ENCODE measurements at regions not wholly inside any gene's neighbourhood (a gene's known extent, or its start where the extent isn't known, plus 50 kb on each side); places are given as distances from the start of the nearest gene placed in this dataset.

DNA sequence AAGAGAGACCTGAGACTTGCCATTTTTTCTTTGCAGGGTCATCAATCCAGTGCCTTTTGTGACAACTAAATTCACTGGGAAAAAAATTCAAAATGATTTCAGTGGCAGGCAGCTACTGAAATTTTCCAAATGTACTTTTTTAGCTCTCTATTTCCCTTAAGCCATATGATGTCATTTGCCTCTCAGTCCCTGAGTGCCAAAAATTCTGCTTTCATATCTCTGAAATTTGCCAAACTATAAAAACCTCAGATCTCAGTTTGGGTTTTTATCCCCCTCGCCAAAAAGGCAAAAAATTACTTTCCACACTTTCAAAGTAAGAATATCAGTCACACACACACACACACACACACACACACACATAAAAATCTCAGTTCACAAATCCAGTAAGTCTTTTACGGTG lies 651.3 kb upstream of the ARID1B start:
- Mint-ChIP-seq H3K36me3 (no peaks in the 10 kb centered on the region), H3K9me3 (no peaks in the 10 kb centered on the region), H3K4me1 (no peaks in the 10 kb centered on the region), H3K27ac (no peak overlapping the region), H3K27me3 (no peaks in the 10 kb centered on the region), H3K4me3 (no peak overlapping the region)
- POLR2A ChIA-PET, result no interaction called here
- ATAC-seq (ENCODE audit: low read depth) (no peak), DNase-seq (no peak)

- no peaks in the 10 kb centered on the region for H3K36me3 Mint-ChIP-seq
- H3K4me1 Mint-ChIP-seq, result no peaks in the 10 kb centered on the region
- H3K27me3 Mint-ChIP-seq, result no peaks in the 10 kb centered on the region
- no peak overlapping the region for H3K4me3 Mint-ChIP-seq
- no peak overlapping the region for H3K27ac Mint-ChIP-seq
- ATAC-seq (ENCODE audit: low read depth) (no peak), DNase-seq (no peak)
- POLR2A ChIA-PET, result no interaction called here
- no peaks in the 10 kb centered on the region for H3K9me3 Mint-ChIP-seq
Measured at GRCh38 chr6:156123731-156124130, 653.4 kb upstream of the ARID1B start.

DNA sequence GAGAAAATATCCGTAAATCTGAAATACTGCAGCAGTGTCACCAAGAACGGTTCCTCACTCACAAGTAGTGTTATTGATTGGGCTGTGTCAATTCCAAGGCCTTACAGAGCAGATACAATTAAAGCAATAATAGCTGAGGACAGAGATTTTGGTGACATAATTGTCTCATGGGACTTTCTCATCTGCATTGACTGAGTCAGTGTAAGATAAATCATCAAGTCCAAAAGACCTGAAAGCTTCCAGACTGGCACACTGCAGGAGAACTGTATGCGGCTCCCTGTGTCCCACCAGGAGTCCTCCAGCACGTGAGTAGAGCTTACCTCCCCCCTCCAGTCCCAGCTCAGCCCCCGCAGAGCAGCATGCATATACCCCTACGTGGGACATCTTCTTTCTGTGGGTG lies 655.2 kb upstream of the ARID1B start:
- no peaks in the 10 kb centered on the region for H3K36me3 Mint-ChIP-seq
- POLR2A ChIA-PET, result no interaction called here
- H3K27me3 Mint-ChIP-seq, result no peaks in the 10 kb centered on the region
- H3K9me3 Mint-ChIP-seq, result no peaks in the 10 kb centered on the region
- ATAC-seq (ENCODE audit: low read depth), result no peak
- no peak overlapping the region for H3K4me3 Mint-ChIP-seq
- no peaks in the 10 kb centered on the region for H3K4me1 Mint-ChIP-seq
- no peak overlapping the region for H3K27ac Mint-ChIP-seq
- no peak for DNase-seq

DNA sequence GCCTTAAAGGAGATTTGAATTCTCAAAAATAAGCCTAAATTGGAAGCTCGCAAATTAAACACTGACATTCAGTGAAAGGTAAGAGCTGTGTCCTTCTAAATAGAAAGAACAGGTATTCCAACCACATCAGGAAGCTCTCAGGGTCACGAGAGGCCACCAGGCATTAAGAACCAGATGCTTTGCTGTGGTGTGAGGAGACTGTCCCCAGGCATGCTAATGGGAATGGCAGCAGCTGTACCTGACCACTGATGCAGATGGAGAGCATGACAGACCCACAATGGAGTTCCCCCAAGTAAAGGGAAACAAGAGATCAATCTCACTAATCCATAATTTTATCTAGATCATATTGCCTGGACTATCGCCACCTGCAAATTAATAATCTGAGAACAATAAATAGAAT lies 658.9 kb upstream of the NOX3 start:
- no peak for ATAC-seq (ENCODE audit: low read depth)
- H3K36me3 Mint-ChIP-seq, result no peaks in the 10 kb centered on the region
- H3K4me1 Mint-ChIP-seq, result no peaks in the 10 kb centered on the region
- POLR2A ChIA-PET, result no interaction called here
- H3K27ac Mint-ChIP-seq, result no peak overlapping the region
- H3K27me3 Mint-ChIP-seq, result peaks cover 4% of the 10 kb centered on the region
- DNase-seq, result no peak
- H3K9me3 Mint-ChIP-seq, result peaks cover 6% of the 10 kb centered on the region
- no peak overlapping the region for H3K4me3 Mint-ChIP-seq

DNA sequence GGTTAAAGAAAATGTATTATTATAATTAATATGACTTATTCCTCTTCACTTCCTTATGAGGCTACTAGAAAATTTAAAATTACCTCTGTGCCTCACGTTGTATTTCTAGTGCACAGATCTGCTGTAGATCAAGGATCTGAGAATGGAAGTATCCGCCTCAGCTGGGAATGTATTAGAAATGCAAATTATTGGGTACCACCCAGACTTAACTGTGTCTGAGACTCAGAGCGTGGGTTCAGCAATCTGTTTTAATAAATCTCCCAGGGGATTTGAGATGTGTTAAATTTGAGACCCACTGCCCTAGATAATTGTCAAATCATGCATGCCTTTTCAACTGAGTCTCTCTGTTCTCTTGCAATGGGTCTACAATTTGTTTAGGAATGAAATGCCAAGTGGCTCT lies 658.0 kb upstream of the NOX3 start:
- POLR2A ChIA-PET, result no interaction called here
- Mint-ChIP-seq H3K36me3 (no peaks in the 10 kb centered on the region), H3K4me3 (no peak overlapping the region), H3K27me3 (peaks cover 4% of the 10 kb centered on the region), H3K9me3 (peaks cover 6% of the 10 kb centered on the region), H3K27ac (no peak overlapping the region), H3K4me1 (no peaks in the 10 kb centered on the region)
- ATAC-seq (ENCODE audit: low read depth), result no peak
- DNase-seq, result no peak

DNA sequence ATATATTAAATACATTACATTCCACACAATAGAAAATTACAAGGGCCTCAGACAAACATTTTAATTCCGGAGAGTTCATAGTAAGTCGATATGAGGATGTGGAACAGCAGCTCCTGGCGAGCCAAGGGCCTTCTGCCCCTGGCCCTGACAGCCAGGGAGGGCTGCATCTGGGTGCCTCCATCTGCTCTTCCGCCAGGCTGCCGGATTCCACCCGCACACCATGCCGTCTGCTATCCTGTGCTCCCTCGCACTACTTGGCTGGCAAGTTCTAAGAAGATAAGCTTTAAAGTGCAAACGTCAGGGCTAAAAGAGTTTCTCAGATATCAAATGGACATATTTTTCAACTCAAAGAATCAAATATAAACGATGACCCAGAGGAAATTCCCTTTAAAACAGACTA lies 656.3 kb upstream of the NOX3 start:
- POLR2A ChIA-PET, result no interaction called here
- no peak for ATAC-seq (ENCODE audit: low read depth)
- Mint-ChIP-seq H3K4me1 (no peaks in the 10 kb centered on the region), H3K9me3 (peaks cover 7% of the 10 kb centered on the region), H3K36me3 (no peaks in the 10 kb centered on the region), H3K27me3 (peaks cover 4% of the 10 kb centered on the region), H3K27ac (no peak overlapping the region), H3K4me3 (no peak overlapping the region)
- DNase-seq, result no peak

DNA sequence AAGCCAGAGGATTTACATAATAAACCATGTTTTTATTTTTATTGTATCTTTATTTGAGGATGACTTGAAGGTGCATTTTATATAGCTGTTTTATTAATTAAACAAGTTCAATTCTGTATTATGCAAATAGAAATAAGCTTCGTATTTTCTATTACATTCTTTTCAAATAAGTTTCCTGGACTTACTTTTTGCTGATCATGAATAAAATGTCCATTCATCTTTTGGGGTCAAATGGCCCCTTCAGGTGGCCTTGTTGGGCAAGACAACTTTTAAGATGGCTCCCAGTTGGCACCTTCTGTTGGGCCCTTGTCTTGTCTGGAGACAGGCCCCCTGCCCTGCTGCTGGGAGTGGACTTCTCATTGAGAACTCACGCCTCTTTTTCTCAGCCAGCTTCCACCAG lies 654.6 kb upstream of the NOX3 start:
- DNase-seq (no peak), ATAC-seq (ENCODE audit: low read depth) (no peak)
- Mint-ChIP-seq H3K36me3 (no peaks in the 10 kb centered on the region), H3K4me1 (no peaks in the 10 kb centered on the region), H3K4me3 (no peak overlapping the region), H3K27ac (no peak overlapping the region), H3K27me3 (no peaks in the 10 kb centered on the region), H3K9me3 (peaks cover 4% of the 10 kb centered on the region)
- POLR2A ChIA-PET, result no interaction called here

- DNase-seq, result no peak
- no peak overlapping the region for H3K27ac Mint-ChIP-seq
- H3K4me1 Mint-ChIP-seq, result no peaks in the 10 kb centered on the region
- POLR2A ChIA-PET, result no interaction called here
- peaks cover 4% of the 10 kb centered on the region for H3K9me3 Mint-ChIP-seq
- H3K27me3 Mint-ChIP-seq, result no peaks in the 10 kb centered on the region
- H3K4me3 Mint-ChIP-seq, result no peak overlapping the region
- no peaks in the 10 kb centered on the region for H3K36me3 Mint-ChIP-seq
- ATAC-seq (ENCODE audit: low read depth), result no peak
Measured at GRCh38 chr6:156109713-156110112, 654.1 kb upstream of the NOX3 start.

GRCh38 chr6:156107624-156108101 lies 652.0 kb upstream of the NOX3 start:
- H3K4me3 Mint-ChIP-seq, result no peak overlapping the region
- ATAC-seq (ENCODE audit: low read depth), result no peak
- POLR2A ChIA-PET, result no interaction called here
- H3K27ac Mint-ChIP-seq, result no peak overlapping the region
- peaks cover 5% of the 10 kb centered on the region for H3K9me3 Mint-ChIP-seq
- H3K36me3 Mint-ChIP-seq, result no peaks in the 10 kb centered on the region
- H3K27me3 Mint-ChIP-seq, result no peaks in the 10 kb centered on the region
- no peaks in the 10 kb centered on the region for H3K4me1 Mint-ChIP-seq
- DNase-seq, result no peak

- Mint-ChIP-seq H3K27me3 (peaks cover 2% of the 10 kb centered on the region), H3K27ac (no peak overlapping the region), H3K9me3 (peaks cover 9% of the 10 kb centered on the region), H3K36me3 (no peaks in the 10 kb centered on the region), H3K4me1 (no peaks in the 10 kb centered on the region), H3K4me3 (no peak overlapping the region)
- no peak for DNase-seq
- POLR2A ChIA-PET, result no interaction called here
- no peak for ATAC-seq (ENCODE audit: low read depth)
Measured at GRCh38 chr6:156102129-156102528, 646.5 kb upstream of the NOX3 start.

GRCh38 chr6:156098839-156099238 lies 643.2 kb upstream of the NOX3 start:
- no peaks in the 10 kb centered on the region for H3K4me1 Mint-ChIP-seq
- no peaks in the 10 kb centered on the region for H3K36me3 Mint-ChIP-seq
- H3K4me3 Mint-ChIP-seq, result no peak overlapping the region
- ATAC-seq (ENCODE audit: low read depth) (no peak), DNase-seq (no peak)
- no peak overlapping the region for H3K27ac Mint-ChIP-seq
- peaks cover 7% of the 10 kb centered on the region for H3K27me3 Mint-ChIP-seq
- peaks cover 8% of the 10 kb centered on the region for H3K9me3 Mint-ChIP-seq
- POLR2A ChIA-PET, result no interaction called here

DNA sequence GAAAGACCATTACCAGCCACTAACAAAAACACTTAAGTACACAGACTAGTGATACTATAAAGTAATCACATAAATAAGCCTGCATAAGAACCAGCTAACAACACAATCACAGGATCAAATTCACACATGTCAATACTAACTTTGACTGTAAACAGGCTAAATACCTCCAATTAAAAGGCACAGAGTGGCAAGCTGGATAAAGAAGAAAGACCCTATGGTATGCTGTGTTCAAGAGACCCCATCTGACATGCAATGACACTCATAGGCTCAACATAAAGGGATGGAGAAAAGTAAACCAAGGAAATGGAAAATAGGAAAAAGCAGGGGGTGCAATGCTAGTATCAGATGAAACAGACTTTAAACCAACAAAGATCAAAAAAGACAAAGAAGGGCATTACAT lies 631.8 kb upstream of the NOX3 start:
- ATAC-seq (ENCODE audit: low read depth), result no peak
- H3K4me1 Mint-ChIP-seq, result no peaks in the 10 kb centered on the region

GRCh38 chr6:156082012-156082411 lies 626.4 kb upstream of the NOX3 start:
- POLR2A ChIA-PET, result no interaction called here
- Mint-ChIP-seq H3K36me3 (no peaks in the 10 kb centered on the region), H3K4me3 (no peak overlapping the region), H3K9me3 (peaks cover 6% of the 10 kb centered on the region), H3K27ac (no peak overlapping the region), H3K27me3 (no peaks in the 10 kb centered on the region), H3K4me1 (no peaks in the 10 kb centered on the region)
- DNase-seq, result no peak
- no peak for ATAC-seq (ENCODE audit: low read depth)

More for the DNA sequence above, 631.8 kb upstream of the NOX3 start:
- H3K27ac Mint-ChIP-seq, result no peak overlapping the region
- peaks cover 2% of the 10 kb centered on the region for H3K27me3 Mint-ChIP-seq
- no peak overlapping the region for H3K4me3 Mint-ChIP-seq
- H3K9me3 Mint-ChIP-seq, result peaks cover 29% of the 10 kb centered on the region
- DNase-seq, result no peak
- peaks cover 4% of the 10 kb centered on the region for H3K36me3 Mint-ChIP-seq
- POLR2A ChIA-PET, result no interaction called here

DNA sequence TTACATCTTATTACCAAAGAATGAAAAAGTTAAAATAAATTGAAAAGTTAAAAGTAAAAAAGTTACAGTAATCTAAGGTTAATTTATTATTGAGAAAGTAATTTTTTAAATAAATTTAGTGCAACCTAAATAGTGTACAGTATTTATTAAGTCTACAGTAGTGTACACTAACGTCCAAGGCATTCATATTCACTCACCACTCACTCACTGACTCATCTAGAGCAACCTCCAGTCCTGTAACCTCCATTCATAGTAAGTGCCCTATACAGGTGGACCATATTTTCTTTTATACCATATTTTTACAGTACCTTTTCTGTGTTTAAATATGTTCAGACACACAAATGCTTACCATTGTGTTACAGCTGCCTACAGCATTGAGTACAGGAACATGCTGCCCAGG lies 624.7 kb upstream of the NOX3 start:
- no peaks in the 10 kb centered on the region for H3K9me3 Mint-ChIP-seq
- ATAC-seq (ENCODE audit: low read depth), result no peak
- H3K36me3 Mint-ChIP-seq, result no peaks in the 10 kb centered on the region
- no peak overlapping the region for H3K27ac Mint-ChIP-seq
- H3K4me3 Mint-ChIP-seq, result no peak overlapping the region
- H3K4me1 Mint-ChIP-seq, result no peaks in the 10 kb centered on the region
- DNase-seq, result no peak
- no peaks in the 10 kb centered on the region for H3K27me3 Mint-ChIP-seq
- POLR2A ChIA-PET, result no interaction called here

- POLR2A ChIA-PET, result no interaction called here
- Mint-ChIP-seq H3K4me1 (peaks cover 2% of the 10 kb centered on the region), H3K36me3 (no peaks in the 10 kb centered on the region), H3K9me3 (no peaks in the 10 kb centered on the region), H3K27me3 (no peaks in the 10 kb centered on the region), H3K4me3 (no peak overlapping the region), H3K27ac (peak overlapping the region; percentile 18)
- ATAC-seq (ENCODE audit: low read depth) (no peak), DNase-seq (no peak)
Measured at GRCh38 chr6:156068881-156069280, 613.2 kb upstream of the NOX3 start.

Measured in activated naive CD8-positive, alpha-beta T cell treated with anti-CD3 and anti-CD28 coated beads, Interleukin-2, amount 10 ng/mL, durations not matched to agents 7 days and 5 days (primary cell).